Kidney capillary endothelial cell (primary cell): ENCODE measurements at regions not wholly inside any gene's neighbourhood (a gene's known extent, or its start where the extent isn't known, plus 50 kb on each side); places are given as distances from the start of the nearest gene placed in this dataset.
"Not testable (repeated sequence)": the region's sequence is repeated elsewhere in the genome, so short reads cannot be mapped to it uniquely, and the experiment has no call there.

ENCODE experiments used
- DNase-seq: peaks from one replicate; pipeline ENCODE4 v3.0.0-alpha.2; 2018; ENCODE audit warnings: low spot score

DNA sequence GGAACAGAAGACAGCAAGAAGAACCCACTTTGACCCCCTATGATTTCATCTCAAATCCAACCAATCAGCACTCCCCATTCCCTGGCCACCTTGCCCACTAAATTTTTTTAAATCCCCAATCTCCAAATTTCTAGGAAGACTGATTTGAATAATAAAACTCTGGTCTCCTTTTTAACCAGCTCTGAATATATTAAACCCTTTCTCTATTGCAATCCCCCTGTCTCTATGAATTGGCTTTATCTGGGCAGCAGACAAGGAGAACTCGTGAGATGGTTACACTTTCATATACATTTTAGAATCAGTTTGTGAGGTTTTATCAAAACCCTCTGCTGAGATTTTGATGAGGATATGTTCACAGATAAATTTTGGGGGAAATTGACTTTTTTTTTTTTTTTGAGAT lies 90.3 kb upstream of the TRIM24 start:
- DNase-seq: no peak

DNA sequence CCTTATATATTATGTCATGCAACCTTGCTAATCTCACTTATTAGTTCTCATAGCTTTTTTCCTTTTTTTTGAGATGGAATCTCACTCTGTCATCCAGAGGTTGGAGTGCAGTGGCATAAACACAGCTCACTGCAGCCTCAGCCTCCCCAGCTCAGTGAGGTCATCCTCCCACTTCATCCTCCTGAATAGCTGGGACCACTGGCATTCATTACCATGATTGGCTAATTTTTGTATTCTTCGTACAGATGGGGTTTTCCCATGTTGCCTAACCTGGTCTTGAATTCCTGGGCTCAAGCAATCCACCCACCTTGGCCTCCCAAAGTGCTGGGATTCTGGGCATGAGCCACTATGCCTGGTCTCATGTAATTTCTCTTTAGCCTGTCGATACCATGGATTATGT lies 89.1 kb upstream of the TRIM24 start:
- DNase-seq: no peak

DNA sequence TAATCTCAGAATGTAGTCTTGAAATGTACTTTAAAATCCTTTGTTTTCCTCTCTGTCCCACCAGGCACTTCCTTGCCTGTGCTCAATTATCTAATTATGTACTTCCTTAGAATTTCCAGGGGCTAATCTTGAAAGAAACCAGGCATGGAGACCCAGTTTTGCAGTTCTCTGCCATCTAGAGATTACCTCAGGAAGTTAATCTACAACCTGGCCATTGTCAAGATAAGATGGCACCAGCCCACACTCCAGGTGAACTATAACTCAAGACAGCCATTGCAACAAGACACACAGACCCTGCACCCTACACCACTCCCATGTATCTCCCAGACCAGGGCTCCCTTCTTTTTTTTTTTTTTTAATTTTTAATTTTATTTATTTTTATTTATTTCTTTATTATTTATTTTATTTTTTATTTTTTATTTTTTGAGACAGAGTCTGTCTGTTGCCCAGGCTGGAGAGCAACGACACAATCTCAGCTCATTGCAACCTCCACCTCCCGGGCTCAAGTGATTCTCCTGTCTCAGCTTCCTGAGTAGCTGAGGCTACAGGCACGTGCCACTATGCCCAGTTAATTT lies 85.9 kb upstream of the TRIM24 start:
- no peak for DNase-seq

DNA sequence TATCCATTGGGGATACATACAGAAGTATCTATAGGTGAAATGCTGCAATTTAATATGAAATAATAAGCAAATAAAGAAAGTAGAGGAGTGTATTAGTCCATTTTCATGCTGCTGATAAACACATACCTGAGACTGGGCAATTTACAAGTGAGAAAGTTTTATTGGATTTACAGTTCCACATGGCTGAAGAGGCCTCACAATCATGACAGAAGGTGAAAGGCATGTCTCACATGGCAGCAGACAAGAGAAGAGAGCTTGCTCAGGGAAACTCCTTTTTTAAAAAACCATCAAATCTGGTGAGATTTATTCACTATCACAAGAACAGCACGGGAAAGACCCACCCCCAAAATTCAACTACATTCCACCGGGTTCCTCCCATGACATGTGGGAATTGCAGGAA lies 82.8 kb upstream of the TRIM24 start:
- DNase-seq: no peak

DNA sequence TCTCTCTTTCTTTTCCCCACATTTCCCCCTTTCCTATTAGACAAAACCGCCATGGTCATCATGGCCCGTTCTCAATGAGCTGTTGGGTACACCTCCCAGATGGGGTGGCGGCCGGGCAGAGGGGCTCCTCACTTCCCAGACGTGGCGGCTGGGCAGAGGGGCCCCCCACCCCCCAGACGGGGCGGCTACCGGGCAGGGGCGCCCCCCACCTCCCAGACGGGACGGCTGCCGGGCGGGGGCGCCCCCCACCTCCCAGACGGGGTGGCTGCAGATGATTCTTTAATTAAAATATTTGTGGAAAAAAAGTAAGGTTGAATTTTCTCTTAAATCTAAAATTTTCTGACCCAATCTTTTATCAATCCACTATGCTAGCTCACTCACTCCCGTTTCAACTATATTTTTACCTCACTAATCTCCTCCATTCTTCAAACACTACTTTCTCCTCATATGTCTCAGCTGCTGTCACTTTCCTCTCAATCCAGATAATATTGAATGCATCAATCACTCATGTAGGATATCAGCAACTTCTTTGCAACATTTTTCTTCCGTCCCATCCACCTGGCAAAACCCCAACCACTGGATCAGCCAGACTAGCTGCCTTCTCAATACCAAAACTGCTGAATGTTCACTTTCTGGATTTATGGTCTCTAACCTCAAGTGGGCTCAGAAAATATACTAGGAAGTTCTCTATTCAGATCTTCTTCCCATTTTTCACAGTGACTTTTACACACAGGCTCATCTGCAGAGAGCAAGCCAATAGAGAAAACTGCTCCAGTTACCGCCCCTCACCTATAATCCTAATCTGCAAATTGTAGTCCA lies 81.1 kb upstream of the TRIM24 start:
- DNase-seq: no peak

DNA sequence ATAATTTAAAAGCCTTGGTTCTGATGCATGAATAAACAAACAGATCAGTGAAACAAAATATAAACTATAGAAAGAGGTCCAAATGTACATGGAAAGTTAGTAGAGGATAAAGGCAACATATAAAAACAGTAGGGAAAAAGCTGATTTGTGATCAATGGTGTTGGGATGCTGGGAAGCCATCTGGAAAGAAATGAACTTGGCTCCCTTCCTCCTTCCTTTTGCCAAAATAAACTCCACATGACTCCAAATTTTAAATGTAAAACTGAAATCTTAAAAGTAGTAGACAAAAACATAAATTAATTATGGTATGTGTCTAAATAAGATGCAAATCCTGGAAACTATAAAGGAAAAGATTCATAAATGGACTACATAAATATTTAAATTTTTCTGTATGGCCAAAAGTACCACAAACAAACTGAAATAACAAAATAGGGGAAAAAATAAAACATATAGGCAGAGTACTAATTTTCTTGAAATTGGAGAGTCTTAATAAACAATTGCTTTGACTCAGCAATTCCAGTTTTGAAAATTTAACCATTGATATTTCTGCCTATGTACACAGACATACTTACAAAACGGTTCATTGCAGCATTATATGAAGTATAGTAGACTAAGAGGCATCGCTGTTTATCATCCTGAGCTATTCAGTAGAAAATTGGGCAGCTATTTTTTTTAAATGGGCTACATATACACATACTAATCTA lies 77.0 kb upstream of the TRIM24 start:
- no peak for DNase-seq

DNA sequence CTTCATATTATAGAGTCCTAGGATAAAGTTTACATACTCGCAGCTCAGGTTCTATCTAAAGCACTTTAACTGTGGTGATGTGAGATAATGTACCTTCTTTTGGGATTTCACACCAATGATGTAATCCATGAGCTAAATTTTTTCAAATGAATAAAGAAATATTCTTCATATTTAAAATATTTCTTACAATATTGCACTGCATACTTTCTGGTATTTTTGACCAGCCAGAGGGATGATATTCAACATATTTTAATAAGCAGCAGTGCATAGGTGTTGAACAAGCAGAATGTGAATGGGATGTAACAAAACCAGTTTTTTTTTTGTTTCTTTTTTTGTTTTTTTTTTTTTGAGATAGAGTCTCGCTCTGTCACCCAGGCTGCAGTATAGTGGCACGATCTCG lies 73.2 kb upstream of the TRIM24 start:
- DNase-seq: no peak

DNA sequence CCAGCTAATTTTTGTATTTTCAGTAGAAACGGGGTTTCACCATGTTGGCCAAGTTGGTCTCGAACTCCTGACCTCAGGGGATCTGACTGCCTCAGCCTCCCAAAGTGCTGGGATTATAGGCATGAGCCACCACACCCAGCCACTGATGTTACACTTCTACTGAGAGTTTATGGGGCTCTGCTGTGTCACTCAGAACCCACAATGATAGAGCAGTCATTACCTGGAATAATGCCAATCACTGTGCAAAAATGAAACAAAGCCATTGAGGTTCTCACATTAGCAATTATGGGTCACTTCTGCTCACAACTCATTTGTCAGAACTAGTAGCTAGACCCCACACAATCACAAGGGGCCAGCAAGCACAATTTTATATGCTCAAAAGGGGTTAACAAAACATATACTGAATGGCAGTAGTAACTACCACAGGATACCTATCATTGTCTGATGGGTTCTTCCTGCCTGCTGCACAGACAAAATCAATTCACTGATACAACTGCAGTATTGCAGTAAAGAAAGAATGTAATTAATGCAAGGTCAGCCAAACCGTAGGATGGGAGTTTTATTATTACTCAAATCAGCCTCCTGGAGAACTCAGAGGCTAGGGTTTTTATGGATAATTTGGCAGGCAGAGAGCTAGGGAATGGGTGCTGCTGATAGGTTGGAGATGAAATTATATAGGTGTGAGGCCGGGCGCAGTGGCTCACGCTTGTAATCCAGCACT lies 72.1 kb upstream of the TRIM24 start:
- no peak for DNase-seq

DNA sequence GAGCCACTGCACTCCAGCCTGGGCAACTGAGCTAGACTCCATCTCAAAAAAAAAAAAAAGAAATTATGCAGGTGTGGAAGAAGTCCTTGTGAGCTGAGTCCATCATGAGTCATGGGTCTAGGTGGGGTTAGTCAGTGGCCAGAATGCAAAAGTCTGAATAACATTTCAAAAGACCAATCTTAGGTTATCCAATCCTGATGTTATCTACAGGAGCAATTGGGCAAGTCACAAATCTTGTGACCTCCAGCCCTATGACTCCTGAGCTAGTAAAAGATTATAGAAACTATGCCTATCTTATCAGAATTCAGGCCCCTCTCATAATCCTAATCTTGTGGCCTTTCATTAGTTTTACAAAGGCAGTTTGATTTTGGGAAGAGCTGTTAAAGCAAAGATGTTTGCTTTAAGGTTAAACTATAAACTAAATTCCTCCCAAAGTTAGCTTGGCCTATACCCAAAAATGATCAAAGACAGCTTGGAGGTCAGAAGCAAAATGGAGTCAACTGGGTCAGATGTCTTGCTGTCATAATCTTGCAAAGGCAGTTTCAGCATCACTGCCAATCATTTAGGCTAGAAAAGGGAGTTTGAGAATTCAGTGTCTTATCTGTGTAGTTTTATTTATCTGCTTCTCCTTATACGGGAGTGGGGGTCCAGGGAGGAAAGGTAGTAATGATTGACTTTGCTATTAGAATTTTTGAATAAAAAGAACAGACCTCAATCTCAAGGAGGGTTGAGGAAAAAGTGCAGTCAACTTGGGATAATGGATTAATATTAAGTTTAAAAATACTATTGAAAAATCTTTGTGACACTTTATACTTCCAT lies 71.2 kb upstream of the TRIM24 start:
- DNase-seq: no peak

DNA sequence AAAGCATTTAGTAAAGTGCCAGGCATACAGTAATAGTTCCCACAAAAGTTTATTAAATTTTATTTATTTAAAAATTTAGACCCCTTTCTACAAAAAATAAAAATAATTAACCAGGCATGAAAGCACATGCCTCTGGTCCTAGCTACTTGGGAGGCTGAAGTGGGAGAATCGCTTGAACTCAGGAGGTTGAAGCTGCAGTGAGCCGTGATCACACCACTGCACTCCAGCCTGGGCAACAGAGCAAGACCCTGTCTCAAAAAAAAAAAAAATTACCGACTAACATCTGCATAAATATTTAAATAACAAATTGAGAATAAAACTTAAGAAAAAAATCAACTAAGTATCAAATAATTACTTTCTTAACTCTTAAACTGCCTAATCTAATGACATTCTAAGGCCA lies 64.3 kb upstream of the TRIM24 start:
- no peak for DNase-seq

DNA sequence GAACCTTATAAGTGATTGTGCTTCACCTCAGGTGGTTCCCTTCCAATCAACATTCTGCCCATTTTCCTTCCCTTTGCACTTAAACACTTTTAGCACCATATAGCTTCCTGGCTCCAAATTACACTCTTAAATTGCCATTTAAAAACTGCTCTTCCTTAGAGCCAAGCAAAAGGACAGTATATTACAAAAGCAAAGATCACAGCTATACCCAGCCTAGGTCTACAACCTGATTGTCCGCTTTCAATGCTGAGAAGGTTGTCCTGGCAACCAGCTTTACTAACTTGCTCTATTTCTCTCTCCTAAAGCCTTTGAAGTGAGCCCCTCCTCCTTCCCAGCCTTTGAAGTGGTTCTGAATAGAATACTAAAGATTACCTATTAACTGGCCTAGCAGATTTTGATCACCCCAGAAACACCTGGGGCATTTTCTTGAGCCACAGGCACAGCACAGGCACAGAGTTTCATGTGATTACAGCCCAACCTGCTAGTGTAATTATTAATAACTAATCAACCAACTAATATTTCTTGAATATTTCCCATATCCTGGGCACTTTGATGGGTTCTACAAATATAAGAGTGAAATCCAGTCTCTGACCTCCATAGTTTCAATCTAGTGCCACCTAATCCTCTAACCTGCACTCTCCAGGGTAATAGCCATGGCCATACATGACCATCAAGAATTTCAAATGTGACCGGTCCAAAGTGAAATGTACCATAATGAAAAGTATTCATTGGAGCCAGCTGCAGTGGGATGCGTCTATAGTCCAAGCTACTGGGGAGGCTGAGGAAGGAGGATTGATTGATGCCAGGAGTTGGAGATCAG lies 63.6 kb upstream of the TRIM24 start:
- DNase-seq: no peak

DNA sequence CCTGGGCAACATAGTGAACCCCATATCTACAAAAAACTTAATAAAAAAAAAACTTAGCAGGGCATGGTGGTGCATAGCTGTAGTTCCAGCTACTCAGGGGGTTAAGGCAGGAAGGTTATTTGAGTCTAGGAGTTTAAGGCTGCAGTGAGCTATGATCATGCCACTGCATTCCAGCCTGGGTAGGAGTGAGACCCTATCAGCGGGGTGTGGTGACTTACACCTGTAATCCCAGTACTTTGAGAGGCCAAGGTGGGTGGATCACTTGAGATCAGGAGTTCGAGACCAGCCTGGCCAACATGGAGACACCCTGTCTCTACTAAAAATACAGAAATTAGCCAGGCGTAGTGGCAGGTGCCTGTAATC lies 63.0 kb upstream of the TRIM24 start:
- DNase-seq: not testable (repeated sequence)

DNA sequence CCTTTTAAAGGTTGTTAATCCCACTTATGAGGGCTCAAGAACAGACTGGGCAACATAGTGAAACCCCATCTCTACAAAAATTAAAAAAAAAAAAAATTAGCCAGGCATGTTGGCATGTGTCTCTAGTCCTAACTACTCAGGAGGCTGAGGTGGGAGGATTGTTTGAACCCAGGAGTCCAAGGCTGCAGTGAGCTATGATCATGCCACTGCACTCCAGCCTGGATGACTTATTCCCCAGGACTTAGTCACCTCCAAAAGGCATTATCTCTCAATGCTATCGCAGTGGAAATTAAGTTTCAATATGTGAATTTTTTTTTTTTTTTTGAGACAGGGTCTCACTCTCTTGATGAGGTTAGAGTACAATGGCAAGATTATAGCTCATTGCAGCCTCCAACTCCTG lies 61.2 kb upstream of the TRIM24 start:
- DNase-seq: no peak

DNA sequence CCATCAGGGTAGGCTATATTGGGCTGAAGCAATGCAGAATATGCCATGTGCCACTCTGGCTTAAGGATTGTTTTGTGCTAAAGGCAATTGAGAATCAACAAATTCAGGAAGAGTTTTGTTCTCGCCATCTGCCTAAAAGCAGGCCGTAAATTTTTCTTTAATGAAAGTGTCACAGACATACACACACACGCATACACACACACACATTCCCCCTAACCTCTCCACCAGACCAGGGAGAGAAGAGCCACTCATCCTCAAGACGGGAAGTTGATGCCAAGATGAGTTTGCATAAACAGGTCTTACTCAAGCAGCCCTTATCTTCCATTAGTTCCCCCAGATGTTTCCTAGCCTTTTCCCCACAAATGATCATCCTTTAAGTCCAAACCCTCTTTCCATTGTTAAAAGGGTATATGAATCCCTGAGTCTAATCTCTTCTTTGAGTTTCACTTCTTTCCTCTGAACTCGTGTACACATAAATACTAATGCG lies 59.6 kb upstream of the TRIM24 start:
- peak; percentile 77 for DNase-seq

DNA sequence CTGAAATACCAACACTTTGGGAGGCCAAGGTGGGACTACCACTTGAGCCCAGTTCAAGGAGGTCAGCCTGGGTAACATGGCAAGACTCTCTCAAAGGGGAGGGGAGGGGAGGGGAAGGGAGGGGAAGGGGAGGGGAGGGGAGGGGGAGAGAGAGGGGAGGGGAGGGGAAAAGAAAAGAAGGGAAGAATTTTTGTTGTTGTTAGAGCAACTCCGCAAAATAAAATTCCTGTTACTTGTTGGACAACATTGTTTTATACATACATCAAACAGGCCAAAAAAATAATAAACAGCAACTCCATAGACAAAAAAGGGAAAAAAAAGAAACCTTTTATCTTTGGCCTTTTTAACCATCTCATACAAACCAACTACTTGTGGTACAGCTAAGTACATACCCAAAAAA lies 57.3 kb upstream of the TRIM24 start:
- DNase-seq: no peak

DNA sequence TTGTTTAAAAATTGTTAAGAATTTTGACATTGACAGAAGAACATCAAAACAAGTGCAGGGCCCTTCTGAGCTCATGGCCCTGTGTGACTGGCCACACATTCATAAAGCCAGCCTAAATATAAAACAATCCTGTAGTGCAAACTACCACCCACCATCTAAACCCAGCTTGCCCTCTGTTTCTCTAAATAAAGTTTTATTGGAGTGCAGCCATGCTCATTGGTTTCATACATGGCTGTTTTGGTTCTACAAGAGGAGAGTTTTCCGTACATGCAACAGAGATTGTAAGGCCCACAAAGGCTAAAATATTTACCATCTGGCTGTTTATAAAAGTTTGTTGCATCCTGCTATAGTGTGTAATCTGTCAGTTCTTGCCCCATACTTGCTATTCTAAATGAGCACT lies 54.6 kb upstream of the TRIM24 start:
- no peak for DNase-seq

DNA sequence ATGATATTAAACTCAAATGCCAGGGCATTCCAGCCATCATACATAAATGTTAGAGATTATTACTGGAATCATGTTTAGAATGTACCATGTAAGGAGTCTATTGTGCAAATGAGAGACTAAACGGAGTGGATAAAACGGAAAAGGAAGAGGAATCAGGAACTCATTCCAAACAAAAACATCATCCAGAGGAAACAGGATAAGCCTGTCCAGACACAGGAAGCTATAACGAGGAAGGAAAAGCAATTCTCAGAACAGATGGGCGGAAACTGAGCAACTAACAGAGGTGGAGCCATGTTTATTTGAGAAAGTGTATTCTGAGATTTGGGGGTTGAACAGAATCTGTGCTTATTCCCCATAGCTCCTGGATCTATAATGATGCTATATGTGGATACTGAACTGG lies 52.3 kb upstream of the TRIM24 start:
- peak; percentile 92 for DNase-seq
